Left lung (tissue), 4 donors: ENCODE measurements at regions not wholly inside any gene's neighbourhood (a gene's known extent, or its start where the extent isn't known, plus 50 kb on each side); places are given as distances from the start of the nearest gene placed in this dataset.

Experiments used
- ATAC-seq: fragments of 200-7000 bp; cut with Tn5 transposase; one replicate; pipeline ENCODE4 v1.9.1; 2020; ENCODE audit warnings: moderate library complexity
- DNase-seq, 4 donors: peaks; one replicate each; pipeline ENCODE4 v3.0.0-alpha.2; 2013 to 2020
- H3K27ac ChIP-seq, 2 donors: fragments of 200-600 bp; sonication (generic) in 1 of 2; one replicate each; pipeline versions ENCODE4 v1.5.0 to v1.8.0; 2020 to 2021
- H3K27me3 ChIP-seq, 2 donors: fragments of 200-600 bp; sonication (generic) in 1 of 2; one replicate each; pipeline versions ENCODE4 v1.5.0 to v1.8.0; 2020 to 2021
- H3K36me3 ChIP-seq, 2 donors: fragments of 200-600 bp; sonication (generic) in 1 of 2; one replicate each; pipeline versions ENCODE4 v1.5.0 to v1.8.0; 2020 to 2021
- H3K4me1 ChIP-seq, 2 donors: fragments of 200-600 bp; one replicate each; pipeline ENCODE4 v1.8.0; 2021
- H3K4me3 ChIP-seq, 2 donors: fragments of 200-600 bp; sonication (generic) in 1 of 2; one replicate each; pipeline versions ENCODE4 v1.5.0 to v1.8.0; 2020 to 2021; ENCODE audit warnings: mild to moderate bottlenecking in 1 of 2
- H3K9me3 ChIP-seq, 2 donors: fragments of 200-600 bp; sonication (generic) in 1 of 2; one replicate each; pipeline versions ENCODE4 v1.5.0 to v1.8.0; 2020 to 2021
- intact Hi-C, 2 donors: fragments of 100-400 bp; cut with DNase I; formaldehyde crosslinking; loops; one replicate each; pipeline versions ENCODE4 v1.11.2 to v1.14.2; 2022
- TF ChIP-seq, protein P1 (sequence below), 2 donors: fragments of 200-600 bp; sonication (generic) in 1 of 2; IDR thresholded peaks; one replicate each; pipeline versions ENCODE4 v1.5.0 to v1.8.0; 2021; ENCODE audit warnings: antibody characterized with exemption in 2 of 2
- donor health status: DM: no; HTN: yes; CAD: no.
- donor health status: DM: no; HTN: no; CAD: no.

DNA sequence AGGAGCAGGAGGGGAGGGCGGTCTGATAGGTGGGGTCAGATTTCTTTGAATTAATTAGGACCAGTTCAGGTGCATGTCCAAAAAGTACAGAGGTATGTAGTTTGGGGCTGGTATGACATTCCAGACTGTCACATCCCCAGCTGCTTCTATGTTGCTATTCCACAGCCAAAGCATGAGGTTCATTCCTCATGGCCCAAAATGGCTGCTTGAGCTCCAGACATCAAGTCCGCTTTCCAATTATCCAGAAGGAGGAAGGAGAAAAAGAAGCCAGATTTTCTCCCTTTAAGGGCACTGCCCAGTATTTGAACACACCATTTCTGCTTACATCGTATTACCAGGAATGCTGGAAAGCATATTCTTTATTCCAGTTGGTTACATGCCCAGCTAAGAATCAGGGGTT lies 58.0 kb upstream of the CD82 start:
- intact Hi-C loops = no loop called here
- Histone ChIP-seq H3K27ac (no peak overlapping the region), H3K4me3 (no peak overlapping the region), H3K27me3 (peaks cover 0 to 12% of the 10 kb centered on the region in 2 donors), H3K36me3 (no peaks in the 10 kb centered on the region), H3K9me3 (peaks cover 0 to 6% of the 10 kb centered on the region in 2 donors), H3K4me1 (no peaks in the 10 kb centered on the region)
- TF ChIP-seq, protein P1, sequence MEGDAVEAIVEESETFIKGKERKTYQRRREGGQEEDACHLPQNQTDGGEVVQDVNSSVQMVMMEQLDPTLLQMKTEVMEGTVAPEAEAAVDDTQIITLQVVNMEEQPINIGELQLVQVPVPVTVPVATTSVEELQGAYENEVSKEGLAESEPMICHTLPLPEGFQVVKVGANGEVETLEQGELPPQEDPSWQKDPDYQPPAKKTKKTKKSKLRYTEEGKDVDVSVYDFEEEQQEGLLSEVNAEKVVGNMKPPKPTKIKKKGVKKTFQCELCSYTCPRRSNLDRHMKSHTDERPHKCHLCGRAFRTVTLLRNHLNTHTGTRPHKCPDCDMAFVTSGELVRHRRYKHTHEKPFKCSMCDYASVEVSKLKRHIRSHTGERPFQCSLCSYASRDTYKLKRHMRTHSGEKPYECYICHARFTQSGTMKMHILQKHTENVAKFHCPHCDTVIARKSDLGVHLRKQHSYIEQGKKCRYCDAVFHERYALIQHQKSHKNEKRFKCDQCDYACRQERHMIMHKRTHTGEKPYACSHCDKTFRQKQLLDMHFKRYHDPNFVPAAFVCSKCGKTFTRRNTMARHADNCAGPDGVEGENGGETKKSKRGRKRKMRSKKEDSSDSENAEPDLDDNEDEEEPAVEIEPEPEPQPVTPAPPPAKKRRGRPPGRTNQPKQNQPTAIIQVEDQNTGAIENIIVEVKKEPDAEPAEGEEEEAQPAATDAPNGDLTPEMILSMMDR (IDR thresholded peaks at IDR 0.05) = no peak
- ATAC-seq (no peak), DNase-seq (no peak)

DNA sequence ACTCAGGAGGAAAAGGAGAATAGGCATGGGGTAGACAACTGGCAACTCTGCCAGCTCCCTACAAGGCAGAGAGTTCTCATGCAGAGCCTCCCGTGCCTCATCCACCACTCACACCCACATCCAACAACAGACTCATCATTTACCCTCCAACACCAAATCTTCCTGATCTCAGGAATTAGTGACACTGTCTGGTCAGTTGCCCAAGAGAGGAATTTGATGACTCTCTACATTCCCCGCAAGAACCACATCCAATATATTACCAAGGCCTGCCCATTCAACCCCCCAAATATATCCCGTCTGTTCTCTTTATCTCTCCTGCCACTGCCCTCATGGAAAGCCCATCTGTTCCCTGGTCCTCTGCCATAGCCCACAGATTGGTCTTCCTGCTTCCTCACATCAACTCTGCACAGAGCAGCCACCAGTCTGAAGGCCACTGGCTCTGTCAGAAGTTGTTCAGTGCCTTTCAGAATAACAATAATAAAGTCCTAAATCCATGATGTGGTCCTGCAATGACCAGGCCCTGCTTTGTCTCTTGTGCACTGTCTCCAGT lies 57.5 kb upstream of the CD82 start:
- TF ChIP-seq, protein P1 (IDR thresholded peaks at IDR 0.05) = no peak
- Histone ChIP-seq H3K36me3 (no peaks in the 10 kb centered on the region), H3K4me3 (no peak overlapping the region), H3K4me1 (no peaks in the 10 kb centered on the region), H3K9me3 (peaks cover 0 to 6% of the 10 kb centered on the region in 2 donors), H3K27ac (no peak overlapping the region), H3K27me3 (peaks cover 0 to 12% of the 10 kb centered on the region in 2 donors)
- no peak for DNase-seq
- ATAC-seq = no peak
- intact Hi-C loops = no loop called here

DNA sequence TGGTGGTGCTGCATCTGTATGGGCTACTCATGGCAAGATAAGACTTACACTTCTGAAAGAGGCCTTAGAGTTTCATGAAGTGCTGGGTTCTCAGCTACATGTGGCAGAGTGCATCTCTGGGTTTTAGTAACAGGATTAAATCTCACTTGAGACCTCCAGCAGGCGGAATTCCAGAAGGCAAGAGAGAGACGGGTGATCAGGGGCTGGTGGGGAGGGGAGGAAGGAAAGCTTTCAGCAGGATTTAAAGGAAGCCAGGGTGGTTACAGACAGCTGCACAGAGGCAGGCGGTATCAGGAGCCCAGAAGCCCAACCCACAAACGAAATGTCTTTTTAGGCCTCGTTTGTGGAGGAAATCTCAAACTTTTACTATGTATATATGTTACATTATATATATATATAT lies 56.2 kb upstream of the CD82 start:
- TF ChIP-seq, protein P1 (IDR thresholded peaks at IDR 0.05) = no peak
- intact Hi-C loops = no loop called here
- Histone ChIP-seq H3K36me3 (no peaks in the 10 kb centered on the region), H3K27ac (no peak overlapping the region), H3K27me3 (peaks cover 0 to 12% of the 10 kb centered on the region in 2 donors), H3K4me3 (no peak overlapping the region), H3K9me3 (peaks cover 0 to 6% of the 10 kb centered on the region in 2 donors), H3K4me1 (no peaks in the 10 kb centered on the region)
- ATAC-seq = no peak
- DNase-seq = no peak

DNA sequence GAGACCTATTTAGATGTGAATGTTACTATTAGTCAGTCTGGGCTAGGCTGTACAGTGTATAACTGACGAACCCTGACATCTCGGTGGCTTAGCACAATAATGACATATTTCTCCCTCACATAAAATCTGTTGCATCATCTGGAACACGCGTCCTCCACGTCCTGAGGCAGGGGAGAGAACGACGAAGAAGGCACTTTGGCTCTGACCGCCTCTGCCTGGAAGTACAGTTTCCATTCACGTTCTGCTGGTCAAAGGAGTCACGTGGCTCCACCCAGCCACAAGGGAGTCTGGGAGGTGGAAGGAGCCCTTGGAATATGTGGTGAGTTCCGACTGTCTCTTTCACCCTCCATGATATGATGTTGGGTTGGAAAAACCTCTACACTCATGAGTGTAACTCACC lies 55.1 kb upstream of the CD82 start:
- H3K36me3 ChIP-seq = no peaks in the 10 kb centered on the region
- no peak for ATAC-seq
- H3K27ac ChIP-seq = no peak overlapping the region
- TF ChIP-seq, protein P1 (IDR thresholded peaks at IDR 0.05) = no peak
- H3K4me3 ChIP-seq = no peak overlapping the region
- peaks cover 0 to 12% of the 10 kb centered on the region in 2 donors for H3K27me3 ChIP-seq
- intact Hi-C loops = no loop called here
- H3K9me3 ChIP-seq = no peaks in the 10 kb centered on the region
- no peak for DNase-seq
- no peaks in the 10 kb centered on the region for H3K4me1 ChIP-seq

DNA sequence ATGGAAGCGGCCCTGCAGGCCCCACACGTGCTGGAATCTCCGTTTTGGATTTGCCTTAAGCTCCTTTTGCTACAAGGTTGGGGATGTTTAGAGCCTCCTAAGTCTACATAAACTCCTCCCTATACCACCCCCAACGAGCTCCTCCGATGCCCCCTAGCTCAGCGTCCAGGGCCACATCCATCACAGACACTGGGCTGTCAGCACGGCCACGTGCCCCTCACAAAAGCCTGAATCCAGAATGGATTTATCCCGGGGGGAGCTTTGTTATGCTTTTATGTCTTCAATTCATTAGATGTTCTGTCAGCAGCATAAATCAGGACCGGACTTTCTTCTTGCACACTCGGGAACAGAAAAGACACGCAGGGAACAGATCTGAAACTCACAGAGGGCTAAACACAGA lies 52.6 kb upstream of the CD82 start:
- no peaks in the 10 kb centered on the region for H3K4me1 ChIP-seq
- H3K36me3 ChIP-seq = no peaks in the 10 kb centered on the region
- TF ChIP-seq, protein P1 (IDR thresholded peaks at IDR 0.05) = no peak
- H3K4me3 ChIP-seq = no peak overlapping the region
- peaks cover 0 to 12% of the 10 kb centered on the region in 2 donors for H3K27me3 ChIP-seq
- H3K27ac ChIP-seq = no peak overlapping the region
- ATAC-seq (no peak), DNase-seq (no peak)
- H3K9me3 ChIP-seq = no peaks in the 10 kb centered on the region
- intact Hi-C loops = no loop called here
